Activated CD4-positive, alpha-beta T cell treated with anti-CD3 and anti-CD28 coated beads for 48 hours (primary cell): ENCODE measurements at regions not wholly inside any gene's neighbourhood (a gene's known extent, or its start where the extent isn't known, plus 50 kb on each side); places are given as distances from the start of the nearest gene placed in this dataset.
"Not testable (repeated sequence)": the region's sequence is repeated elsewhere in the genome, so short reads cannot be mapped to it uniquely, and the experiment has no call there.

Experiments used
- DNase-seq: peaks from one replicate; pipeline ENCODE4 v3.0.0-alpha.2; 2020

DNA sequence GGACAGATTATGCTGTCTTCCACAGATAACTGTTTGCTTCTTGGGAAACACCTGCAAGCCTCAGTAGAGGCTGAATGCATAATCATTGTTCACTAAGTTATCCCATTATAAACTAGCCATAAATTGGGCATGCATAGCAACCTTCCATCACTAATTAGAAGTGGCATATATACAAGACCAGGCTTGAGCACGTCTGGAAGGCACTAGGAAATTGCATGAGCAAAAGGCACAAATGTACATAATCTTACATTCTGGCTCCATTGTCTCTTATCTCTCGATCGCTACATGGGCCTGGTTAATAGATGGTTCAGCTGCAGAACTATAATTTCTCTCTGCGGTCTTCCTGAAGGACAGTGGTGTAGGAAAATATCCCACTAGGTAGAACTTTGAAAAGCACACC is 679.2 kb downstream of the RPL10L start:
- no peak for DNase-seq

DNA sequence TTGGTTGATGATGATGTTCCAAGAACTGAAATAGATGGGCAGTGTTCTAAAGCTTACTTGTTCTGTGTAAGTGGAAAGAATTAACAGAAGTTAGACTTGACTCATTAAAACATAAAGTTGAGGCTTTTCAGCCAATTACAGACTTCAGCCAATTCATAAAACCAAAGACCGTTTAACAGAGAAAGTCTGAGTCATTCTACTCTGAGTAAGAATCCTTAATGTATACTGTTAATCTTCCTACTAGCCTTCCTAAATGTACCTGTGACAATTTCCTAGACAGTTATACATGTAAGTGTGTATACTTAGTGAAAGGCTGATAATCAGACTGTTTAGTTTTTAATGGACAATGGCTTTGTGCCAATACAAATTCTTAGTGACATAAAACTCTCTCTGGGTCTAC is 681.0 kb downstream of the RPL10L start:
- DNase-seq, result no peak

DNA sequence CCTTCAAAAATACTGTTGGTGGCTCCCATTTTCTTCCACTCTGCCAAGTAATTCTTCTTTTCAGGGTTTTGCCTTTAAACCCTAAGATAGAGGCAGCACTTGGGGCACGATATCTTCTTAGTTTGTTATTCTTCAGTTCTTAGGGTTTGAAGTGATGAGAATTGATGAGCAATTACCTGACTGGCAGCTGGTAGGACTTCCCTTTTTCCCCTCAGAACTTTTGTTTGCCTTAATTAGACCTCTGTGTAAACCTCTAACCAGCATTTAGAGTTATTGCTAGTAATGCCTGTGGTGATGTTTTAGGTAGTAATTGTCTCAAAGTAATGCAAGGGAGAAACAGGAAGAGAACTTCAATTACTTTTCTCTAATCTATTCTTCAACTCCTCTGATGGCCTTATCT is 683.5 kb downstream of the RPL10L start:
- DNase-seq, result no peak

DNA sequence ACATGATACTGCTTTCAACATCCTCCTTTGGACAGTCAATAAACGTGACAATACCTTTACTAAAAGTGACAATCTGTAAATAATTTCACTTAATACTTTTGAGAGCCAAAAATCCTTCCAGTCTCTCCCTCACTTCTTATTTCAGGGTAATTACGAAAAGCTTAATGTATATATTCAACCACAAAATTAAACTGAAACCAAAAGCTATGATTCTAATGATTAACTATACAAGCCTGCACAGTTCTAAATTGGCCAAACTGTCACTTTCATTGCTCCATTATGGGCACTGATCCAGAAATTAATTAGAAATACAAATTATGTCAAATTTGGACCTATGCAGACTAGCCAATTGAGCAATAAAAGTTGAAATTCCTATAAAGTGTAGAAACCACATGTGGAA is 696.5 kb upstream of the MIS18BP1 start:
- DNase-seq, result no peak

DNA sequence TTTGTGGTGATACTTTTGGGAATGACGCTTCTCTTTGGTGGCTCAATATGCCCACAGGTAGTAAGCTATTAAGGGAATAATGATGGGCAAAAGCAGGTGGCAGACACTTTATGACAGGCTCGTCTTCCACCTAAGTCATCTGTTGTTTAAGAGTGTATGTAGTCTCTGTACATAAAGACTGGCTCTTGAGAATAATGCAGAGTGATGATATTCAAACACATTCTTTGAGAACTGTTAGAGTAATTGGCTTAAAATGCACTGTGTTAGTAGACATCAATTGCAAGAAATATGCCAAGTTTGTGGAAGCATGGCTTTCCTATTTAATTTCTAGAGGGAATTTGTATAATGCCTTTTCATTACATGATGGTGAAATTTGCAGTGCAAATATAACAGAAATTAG is 694.8 kb upstream of the MIS18BP1 start:
- no peak for DNase-seq

DNA sequence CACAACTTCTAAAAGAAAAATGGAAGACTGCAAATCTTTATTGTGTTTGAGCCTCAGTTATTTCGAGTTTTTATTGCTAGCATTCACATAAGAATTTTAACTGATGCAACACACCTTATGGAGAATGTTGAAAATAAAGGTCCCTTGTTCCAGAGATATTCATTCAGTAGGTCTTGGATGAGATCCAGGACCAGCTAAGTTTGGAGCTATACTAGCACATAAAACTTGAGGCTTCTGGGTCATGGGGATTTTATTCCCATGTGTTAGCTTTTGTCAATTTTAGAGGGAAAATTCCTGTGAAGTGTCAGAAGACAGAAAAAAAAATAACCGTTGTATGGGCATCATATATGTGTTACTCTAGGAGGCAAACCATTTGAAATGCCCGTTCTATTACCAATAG is 693.2 kb upstream of the MIS18BP1 start:
- no peak for DNase-seq

DNA sequence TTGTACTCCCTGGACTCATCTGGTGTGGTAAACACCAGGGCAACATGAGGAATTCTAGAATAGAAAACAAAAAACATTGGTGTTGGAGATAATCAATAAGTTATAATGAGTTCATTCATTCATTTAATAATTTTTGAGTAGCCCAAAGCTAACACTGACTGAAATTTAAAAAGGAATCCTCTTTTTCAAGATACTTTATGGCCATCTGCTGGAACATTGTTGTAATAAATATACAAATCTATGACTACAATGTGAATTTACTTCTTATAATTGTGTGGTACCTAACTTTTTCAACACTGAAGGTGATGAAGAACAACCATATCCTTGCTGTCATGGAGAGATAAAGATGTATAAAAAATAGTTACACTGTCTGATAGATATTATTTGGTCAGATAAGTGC is 687.3 kb upstream of the MIS18BP1 start:
- DNase-seq, result no peak

DNA sequence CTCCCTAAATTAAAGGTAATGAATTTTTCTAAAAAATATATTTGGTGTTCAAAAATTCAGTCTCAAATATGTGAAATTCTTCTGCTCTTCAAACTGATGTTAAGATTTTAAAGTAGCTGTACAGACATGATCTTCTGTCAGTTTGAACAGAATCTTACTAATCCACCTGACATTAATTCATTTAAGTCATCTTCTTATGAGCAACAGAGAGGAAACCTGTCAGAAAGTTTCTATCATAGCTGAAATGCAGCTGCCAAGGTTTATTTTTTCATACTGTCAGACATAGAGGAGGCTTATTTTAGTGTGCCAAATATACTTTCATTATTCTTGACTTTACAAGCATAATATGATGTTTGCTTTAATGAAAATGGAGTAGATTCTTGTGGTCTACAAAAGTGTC is 686.6 kb upstream of the MIS18BP1 start:
- DNase-seq, result no peak

DNA sequence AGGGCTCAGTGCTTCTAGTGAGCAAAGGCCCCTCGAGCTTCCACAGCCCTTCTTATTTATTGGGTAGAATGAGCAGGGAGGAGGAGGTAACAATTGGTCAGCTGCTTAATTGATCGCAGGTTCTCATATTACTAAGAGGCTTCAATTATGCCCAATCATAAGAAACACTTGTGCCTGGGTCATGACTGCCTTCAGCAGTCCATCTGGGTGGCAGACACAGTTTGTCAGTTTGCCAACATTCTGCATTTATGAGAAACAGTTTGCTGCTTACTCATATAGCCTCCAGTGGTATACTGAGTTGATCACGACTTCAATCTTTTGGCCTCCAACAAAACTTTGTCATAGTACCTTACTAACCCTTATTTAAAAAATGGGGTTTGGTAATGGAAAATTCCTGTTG is 667.0 kb upstream of the MIS18BP1 start:
- not testable (repeated sequence) for DNase-seq

DNA sequence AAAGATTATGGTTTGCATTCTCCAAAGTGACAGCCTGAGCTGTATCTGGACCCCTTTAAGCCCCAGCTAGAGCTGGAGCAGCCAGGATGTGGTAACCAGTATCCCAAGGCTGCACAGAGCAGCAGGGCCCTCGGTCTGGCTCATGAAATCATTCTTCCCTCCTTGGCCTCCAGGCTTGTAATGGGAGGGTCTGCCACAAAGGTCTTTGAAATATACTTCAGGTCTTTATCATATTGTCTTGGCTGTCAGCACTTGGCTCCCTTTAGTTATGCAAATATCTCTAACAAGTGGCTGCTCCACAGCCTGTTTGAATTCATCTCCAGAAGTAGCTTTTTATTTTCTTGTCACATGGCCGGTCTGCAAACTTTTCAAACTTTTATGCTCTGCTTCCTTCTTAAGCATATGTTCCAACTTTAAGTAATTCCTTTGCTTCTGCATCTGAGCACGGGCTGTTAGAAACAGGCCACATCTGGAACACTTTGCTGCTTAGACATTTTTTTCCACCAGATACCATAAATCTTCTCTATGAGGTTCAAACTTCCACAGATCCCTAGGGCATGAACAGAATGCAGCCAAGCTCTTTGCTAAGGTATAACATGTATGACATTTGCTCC is 663.4 kb upstream of the MIS18BP1 start:
- no peak for DNase-seq

DNA sequence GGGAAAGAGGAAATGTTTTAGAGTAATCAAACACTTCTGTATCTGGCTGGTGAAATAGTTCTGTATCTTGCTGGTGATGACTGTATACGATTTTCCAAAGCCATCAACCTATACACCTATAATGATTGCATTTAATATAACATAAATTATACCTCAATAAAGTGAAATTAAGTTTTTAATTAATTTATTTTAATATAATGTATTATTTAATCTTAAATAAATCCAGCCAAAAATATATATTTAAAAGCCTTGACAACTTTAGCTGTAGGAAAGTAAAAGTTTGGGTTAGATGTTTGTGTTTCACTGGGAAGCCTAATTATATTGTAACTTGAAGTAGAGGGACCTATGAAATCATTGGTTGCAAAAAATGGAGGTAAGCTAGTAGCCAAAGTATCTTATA is 654.8 kb upstream of the MIS18BP1 start:
- DNase-seq, result no peak

DNA sequence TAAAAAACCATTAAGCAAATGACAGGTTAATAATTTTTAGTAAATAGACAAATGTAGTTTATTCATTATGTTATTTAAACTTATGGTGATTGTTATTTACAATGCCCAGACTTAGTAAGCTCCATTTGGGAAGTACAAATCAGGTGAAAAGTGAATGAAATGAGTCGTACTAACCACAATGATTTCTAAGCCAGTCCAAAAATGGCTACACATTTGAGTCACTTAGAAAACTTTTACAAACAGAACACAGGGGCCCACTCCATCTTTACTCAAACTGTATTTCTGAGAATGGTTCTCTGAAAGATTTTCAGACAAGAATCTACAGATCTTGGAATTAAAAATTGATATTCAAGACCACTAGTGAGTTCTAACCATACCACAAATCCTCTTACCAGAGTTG is 653.3 kb upstream of the MIS18BP1 start:
- no peak for DNase-seq

DNA sequence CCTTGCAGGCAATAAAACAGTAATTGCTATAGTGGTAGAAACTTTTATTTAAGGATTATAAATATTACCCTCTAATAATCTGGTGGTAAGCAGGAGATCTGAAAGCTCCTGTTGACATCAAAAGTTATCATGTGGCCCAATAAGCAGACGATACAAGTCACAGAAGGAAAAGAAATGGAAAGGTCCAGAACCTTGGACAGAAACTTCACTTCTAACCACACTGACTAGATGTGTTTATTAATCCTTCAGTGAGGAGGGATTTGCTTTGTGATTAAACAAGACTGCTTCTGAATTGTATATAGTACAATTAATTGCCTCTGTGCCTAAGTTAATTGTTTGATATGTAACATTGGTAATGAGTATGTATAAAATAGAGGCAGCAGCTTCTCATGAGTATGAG is 652.7 kb upstream of the MIS18BP1 start:
- DNase-seq, result no peak

DNA sequence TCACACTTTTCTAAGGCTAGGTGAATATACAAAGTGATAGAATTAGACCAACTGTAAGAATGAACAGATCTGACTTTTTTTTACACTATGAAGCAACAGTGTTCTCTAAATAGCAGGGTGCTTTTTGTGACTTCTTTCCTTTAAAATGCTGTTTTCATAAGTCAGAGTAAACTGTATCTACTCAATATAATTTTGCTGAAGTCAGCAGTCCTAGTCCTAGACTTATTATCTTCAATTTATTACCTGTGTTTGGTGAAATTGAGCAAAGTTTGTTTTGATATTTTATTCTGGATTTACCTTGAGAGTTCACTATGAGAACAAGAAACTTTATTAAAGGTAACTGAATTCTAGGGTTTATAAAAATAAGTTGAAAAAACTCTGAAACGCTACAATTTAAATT is 651.3 kb upstream of the MIS18BP1 start:
- DNase-seq, result no peak

DNA sequence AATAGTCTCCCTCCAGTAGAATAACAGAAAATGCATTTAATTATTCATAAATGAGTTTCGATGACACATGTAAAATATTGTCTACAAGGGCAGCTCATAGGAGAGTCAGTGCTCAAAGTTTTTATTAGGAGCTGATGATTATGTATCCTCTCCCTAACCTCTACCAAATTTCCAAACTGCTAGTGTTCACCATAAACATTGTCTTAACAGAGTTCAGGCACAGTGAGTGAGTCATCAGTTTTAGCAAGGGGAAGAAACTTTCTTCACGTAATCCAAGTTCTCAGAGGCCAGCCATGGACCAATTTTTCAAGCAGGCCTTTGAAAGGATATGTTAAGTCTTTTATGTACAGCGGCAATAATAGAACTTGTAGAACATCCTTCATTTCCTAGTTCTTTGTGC is 649.2 kb upstream of the MIS18BP1 start:
- DNase-seq, result no peak

DNA sequence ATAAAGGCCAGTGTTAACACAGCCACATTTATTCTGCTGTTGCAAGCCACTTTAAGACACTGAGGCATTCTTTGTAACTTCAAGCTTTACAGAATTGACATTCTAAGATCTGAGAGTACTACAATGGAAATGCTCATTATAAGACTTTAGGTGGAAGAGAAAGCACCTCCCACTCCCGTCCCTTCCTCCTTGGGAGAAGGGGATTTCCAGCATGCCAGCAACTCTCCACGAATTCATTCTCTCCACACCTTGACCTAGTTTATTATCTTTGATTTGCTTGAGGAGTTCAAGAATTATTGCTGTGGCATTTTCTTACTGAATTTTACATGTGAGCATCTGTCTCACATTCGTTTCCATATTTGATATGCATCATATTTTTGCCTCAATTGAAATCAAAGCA is 644.4 kb upstream of the MIS18BP1 start:
- DNase-seq, result no peak

DNA sequence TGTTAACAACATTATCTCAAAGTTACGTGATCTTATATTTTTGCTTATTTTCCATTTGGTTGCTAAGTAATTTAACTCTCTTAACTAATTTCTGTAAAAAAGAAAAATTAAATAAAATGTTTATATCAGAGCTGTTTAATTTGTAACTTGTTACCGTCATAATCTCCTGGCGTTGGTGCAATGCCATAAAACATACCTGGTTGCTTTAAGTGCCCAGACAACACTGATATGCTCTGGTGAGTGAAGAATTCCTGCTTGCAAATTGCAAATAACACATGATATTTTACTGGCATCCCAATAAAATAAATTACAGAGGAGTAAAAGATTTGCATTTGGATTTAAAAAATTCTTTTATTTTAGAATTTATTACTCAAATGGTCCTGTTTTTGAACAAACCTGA is 640.1 kb upstream of the MIS18BP1 start:
- DNase-seq, result no peak

DNA sequence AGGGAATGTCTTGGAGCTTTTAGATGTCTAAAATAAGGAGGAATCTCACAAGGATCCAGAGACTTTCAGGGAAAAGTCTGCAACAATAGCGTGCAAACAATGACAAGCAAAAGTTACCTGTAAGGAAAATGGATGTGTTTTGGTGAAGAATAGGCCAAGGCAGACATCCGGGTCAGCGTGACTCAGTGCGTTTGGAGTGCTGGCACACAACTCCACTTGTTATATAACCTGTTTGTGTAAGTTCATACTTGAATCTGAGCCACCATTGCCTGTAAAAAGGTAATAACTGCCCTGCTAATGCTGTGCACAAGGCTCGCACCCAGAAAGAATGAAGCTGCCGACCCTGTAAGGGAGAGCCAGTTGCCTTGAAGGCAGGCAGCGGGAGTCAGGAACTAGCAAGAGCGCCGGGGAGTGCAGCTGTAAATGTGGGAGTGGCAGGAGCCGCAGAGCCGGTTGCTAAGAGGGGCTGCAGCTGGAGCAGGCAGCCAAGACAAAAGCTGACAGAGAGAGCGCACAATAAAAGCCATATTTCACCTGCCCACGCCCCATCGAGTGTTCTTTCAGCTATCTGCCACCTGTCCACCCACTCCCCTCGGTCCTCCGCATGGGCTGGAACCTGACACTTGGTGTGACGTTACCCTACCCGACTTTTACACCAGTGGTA is 638.5 kb upstream of the MIS18BP1 start:
- no peak for DNase-seq

DNA sequence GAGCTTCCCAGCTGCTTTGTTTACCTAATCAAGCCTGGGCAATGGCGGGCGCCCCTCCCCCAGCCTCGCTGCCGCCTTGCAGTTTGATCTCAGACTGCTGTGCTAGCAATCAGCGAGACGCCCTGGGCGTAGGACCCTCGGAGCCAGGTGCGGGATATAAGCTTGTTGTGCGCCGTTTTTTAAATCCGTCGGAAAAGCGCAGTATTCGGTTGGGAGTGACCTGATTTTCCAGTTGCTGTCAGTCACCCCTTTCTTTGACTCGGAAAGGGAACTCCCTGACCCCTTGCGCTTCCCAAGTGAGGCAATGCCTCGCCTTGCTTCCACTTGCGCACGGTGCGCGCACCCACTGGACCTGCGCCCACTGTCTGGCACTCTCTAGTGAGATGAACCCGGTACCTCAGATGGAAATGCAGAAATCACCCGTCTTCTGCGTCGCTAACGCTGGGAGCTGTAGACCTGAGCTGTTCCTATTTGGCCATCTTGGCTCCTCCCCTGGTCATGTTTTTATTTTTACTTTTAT is 635.8 kb upstream of the MIS18BP1 start:
- DNase-seq, result not testable (repeated sequence)

DNA sequence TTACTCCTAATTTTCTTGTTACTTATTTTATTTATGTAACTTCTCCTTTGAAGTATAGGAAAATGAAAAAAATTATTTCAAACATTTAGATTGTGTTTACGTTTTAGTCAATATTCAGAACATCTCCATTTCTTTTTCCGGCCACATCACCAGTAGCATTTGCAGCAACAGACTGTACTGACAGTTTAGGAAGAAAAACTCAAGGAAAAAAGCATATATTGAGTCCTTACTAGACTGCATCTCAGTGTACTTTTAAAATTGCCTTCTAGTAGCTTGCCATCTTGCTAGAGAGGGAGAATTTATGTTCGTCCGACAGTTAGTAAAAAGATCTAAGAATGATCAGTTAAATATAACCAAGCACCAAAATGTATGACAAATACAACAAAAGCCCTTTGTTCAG is 625.0 kb upstream of the MIS18BP1 start:
- no peak for DNase-seq

DNA sequence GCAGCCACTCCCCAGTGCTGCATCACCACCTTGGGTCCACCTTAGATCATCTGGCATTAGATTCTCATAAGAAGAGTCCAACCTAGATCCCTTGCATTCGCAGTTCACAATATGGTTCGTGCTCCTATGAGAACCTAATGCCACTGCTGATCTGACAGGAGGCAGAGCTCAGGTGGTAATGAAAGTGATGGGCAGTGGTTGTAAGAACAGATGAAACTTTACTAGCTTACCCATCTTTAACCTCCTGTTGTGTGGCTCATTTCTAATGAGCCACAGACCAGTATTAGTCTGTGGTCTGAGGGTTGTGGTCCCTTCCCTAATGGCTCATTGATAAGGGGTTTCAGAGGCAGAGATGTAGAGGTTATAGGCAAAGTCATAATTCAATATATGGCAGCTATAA is 615.9 kb upstream of the MIS18BP1 start:
- no peak for DNase-seq

DNA sequence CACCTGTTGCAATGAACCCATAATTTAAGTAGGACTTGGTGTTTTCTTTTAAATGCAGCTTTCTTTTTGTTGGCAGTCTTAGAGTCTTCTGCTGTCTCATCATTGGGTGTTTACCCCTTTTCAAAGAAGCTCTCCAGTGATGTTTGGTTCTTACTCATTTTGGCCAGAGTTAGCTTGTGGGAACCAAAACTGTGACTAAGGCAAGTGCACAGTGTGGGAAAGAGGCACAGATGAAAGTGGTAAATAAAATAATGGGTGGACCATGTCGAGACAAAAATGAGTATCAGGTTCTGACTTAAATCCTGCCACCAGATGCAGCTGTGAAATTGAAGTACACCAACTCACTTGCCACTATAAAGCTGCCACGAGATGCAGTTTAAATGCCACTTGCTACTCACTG is 615.4 kb upstream of the MIS18BP1 start:
- no peak for DNase-seq

DNA sequence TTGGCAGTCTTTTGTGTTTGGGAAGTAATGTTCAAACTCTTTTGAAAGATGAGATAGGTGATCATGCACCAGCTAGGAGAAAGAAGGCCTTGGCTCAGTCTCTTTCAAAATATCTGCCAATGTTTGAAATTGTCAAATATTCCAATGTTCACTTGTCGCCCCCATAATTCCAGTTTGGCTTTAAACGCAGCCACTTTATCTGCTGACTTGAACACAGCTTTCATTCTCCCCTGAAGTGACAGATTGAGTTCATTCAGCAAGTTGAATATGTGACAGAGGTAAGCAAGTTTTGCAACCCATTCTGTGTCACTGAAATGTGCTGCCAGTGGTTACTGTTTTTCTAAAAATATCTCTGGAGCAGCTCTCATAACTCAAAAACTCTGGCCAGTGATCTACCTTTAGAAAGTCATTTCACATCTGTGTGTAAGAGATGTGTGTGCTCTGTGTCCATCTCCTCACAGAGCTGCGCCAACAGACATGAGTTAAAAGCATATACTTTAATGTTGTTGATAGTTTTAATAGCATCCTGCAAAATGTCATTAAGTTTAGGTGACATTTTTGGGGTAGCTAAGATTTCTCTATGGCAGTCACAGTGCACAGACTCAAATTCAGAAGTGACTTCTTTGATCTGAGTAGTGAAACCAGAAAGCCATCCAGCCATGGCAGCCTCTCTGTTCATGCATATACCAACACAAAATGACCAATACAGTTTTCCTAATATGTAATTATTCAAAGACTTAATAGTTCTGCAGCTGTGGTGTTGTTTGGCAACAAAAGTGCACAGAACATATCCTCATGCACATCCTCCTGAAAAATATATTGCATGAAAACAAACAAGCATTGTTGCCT is 614.3 kb upstream of the MIS18BP1 start:
- DNase-seq, result no peak

DNA sequence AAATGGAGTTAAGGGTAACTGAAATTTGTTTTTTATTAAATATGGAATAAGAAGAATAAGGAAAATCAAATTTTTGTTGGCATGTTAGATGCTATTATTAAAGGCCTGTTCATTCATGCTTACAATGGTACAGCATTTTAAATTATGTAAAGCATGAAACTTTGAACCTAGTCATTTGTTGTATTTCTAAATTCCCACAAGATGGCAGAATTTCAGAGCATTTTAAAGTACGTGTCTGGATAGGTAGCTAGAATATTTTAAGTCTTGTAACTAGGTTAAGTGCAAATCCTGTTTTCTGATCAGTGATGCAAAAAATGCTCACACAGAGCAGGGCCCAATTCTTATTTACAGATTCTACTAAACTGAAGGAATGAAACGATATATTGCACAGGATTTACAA is 585.6 kb upstream of the MIS18BP1 start:
- no peak for DNase-seq
